C4-2B (cell line): ENCODE measurements at regions not wholly inside any gene's neighbourhood (a gene's known extent, or its start where the extent isn't known, plus 50 kb on each side); places are given as distances from the start of the nearest gene placed in this dataset.
"Not testable (repeated sequence)": the region's sequence is repeated elsewhere in the genome, so short reads cannot be mapped to it uniquely, and the experiment has no call there.

Experiments
- H3K27ac ChIP-seq: fragments of 450-650 bp; 2 replicates; pipeline ENCODE4 v1.5.1; 2017
- ZFX ChIP-seq: fragments of 450-650 bp; IDR thresholded peaks from 2 replicates; pipeline ENCODE4 v1.6.1; 2017
- TF ChIP-seq, protein P1 (sequence below): fragments of 450-650 bp; conservative IDR thresholded peaks from 2 replicates; pipeline ENCODE4 v1.5.1; 2017; ENCODE audit warnings: mild to moderate bottlenecking

DNA sequence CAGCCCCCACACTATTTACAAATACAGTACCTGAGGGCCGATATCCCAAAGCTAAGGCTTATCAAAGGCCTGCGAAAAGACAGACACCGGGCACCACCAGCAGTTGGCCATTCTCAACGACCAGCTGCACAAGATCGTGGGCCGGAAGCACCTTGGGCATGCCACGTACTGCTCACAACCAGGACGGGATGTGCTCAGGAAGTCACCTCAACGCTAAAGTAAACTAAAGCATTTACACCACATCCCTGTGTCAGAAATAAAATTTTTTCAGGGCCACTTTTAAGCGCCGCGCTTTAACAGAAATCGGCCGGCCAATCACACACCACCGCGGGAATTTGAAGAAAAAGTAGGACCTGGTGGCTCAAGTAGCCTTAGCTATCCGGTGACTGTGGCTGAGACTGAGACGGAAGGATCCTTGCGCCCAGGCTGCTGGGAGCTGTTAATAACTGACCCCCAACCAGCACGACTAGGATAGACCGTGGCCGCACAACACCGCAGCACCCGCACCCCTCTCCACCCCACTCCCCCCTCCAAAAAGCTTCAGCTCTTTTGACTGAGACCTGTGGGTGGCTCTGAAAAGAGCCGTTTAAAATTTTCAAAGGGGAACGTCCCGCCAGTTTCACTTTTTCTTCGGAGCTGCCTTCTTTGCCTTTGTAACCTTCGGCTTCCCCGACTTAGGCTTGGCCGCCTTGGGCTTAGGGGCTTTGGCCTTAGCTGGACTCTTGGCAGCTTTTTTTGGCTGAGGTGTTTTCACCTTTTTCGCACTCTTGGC lies 131.2 kb upstream of the BTN3A2 start:
- TF ChIP-seq, protein P1, sequence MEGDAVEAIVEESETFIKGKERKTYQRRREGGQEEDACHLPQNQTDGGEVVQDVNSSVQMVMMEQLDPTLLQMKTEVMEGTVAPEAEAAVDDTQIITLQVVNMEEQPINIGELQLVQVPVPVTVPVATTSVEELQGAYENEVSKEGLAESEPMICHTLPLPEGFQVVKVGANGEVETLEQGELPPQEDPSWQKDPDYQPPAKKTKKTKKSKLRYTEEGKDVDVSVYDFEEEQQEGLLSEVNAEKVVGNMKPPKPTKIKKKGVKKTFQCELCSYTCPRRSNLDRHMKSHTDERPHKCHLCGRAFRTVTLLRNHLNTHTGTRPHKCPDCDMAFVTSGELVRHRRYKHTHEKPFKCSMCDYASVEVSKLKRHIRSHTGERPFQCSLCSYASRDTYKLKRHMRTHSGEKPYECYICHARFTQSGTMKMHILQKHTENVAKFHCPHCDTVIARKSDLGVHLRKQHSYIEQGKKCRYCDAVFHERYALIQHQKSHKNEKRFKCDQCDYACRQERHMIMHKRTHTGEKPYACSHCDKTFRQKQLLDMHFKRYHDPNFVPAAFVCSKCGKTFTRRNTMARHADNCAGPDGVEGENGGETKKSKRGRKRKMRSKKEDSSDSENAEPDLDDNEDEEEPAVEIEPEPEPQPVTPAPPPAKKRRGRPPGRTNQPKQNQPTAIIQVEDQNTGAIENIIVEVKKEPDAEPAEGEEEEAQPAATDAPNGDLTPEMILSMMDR = no peak
- TF ChIP-seq ZFX = no peak
- H3K27ac ChIP-seq = no peak overlapping the region

DNA sequence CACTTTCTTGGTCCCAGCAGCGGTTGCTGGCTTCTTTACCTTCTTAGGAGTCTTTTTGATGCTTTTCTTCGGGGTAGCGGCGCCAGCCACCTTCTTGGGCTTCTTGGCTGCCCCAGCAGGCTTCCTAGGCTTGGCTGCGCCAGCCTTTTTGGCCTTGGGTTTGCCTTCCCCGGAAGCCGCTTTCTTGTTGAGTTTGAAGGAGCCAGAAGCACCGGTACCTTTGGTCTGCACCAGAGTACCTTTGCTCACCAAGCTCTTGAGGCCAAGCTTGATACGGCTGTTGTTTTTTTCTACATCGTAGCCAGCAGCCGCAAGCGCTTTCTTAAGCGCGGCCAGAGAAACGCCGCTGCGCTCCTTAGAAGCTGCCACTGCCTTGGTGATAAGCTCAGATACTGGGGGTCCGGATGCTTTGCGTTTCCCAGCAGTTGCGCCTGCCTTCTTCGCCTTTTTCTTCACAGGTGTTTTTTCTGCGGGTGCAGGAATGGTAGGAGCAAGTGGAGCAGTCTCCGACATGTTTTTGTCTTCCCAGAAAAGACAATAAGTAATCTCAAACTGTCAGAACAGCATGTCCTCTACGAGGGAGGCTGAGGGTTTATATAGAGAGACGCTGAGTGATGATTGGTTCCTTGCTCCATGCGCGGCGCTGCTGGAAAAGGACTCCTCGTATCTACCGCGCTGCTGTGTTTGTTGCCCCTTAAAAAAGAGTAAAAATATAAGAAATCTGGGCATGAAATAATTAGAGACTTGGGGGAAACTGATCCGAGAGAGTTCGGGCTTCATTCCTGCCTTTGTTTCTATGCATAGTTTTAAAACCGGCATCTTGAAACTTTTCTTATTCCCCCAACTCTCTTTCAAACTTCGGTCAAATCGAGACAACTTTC lies 130.3 kb upstream of the BTN3A2 start:
- TF ChIP-seq, protein P1 = no peak
- TF ChIP-seq ZFX = no peak

DNA sequence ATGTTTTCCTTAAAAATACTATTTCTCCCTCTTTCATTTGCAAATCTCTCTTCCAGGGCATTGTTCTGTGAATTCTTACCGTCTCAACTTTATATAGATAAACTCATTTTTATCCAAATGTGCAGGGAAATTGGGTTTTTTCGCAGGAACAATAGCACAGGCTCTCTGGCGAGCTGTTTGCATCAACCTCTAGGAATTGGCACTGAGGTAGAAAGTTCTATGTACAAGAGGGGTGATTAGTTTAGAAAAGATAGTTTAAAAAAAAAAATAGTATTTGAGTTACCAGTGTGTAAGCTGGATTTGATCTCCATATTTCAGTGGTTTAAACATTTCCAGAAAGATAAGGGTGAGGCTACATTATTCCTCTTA lies 129.7 kb upstream of the BTN3A2 start:
- TF ChIP-seq, protein P1 = no peak
- TF ChIP-seq ZFX = no peak
- H3K27ac ChIP-seq = no peak overlapping the region

More for the DNA sequence above, 130.3 kb upstream of the BTN3A2 start:
- H3K27ac ChIP-seq = no peak overlapping the region

DNA sequence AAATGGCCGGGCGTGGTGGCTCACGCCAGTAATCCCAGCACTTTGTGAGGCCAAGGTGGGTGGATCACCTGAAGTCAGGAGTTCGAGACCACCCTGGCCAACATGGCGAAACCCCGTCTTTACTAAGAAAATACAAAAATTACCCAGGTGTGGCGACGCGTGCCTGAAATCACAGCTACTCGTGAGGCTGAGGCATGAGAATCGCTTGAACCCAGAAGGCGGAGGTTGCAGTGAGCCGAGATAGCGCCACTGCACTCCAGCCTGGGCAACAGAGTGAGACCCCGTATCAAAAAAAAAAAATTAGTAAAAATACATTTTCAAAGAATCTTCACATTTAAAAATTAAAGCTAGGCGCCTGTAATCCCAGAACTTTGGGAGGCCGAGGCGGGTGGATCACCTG lies 125.6 kb upstream of the BTN3A2 start:
- H3K27ac ChIP-seq = not testable (repeated sequence)

DNA sequence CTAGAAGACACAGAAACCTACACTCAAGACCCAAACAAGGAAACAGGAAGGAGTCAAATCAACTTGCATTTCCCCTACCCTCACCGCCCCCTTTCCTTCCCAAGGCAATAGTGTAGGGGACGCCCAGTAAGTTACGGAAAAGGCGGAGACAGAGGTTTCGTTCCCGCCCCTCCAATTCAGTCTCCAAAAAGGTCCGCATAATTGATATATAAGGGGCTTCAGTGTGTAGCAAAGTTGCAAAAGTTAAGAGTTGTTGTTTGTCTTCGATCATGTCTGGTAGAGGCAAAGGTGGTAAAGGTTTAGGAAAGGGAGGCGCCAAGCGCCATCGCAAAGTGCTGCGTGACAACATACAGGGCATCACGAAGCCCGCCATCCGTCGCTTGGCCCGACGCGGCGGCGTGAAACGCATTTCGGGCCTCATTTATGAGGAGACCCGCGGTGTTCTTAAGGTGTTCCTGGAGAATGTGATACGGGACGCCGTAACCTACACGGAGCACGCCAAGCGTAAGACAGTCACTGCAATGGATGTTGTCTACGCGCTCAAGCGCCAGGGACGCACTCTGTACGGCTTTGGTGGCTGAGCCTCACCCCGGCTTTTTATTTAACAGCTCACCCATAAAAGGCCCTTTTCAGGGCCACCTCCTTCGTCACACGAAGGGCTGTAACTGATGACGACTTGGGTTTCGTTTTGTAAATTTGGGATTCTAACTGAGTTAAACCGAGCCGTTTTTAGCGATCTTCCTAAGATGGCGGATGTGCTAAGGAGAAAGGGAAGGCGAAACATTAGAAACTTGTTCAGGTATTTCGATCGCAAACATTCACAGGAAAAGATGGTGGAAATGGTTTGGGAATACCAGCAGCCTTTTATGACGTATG lies 124.6 kb upstream of the BTN3A2 start:
- no peak overlapping the region for H3K27ac ChIP-seq
- no peak for TF ChIP-seq ZFX
- TF ChIP-seq, protein P1 = no peak

DNA sequence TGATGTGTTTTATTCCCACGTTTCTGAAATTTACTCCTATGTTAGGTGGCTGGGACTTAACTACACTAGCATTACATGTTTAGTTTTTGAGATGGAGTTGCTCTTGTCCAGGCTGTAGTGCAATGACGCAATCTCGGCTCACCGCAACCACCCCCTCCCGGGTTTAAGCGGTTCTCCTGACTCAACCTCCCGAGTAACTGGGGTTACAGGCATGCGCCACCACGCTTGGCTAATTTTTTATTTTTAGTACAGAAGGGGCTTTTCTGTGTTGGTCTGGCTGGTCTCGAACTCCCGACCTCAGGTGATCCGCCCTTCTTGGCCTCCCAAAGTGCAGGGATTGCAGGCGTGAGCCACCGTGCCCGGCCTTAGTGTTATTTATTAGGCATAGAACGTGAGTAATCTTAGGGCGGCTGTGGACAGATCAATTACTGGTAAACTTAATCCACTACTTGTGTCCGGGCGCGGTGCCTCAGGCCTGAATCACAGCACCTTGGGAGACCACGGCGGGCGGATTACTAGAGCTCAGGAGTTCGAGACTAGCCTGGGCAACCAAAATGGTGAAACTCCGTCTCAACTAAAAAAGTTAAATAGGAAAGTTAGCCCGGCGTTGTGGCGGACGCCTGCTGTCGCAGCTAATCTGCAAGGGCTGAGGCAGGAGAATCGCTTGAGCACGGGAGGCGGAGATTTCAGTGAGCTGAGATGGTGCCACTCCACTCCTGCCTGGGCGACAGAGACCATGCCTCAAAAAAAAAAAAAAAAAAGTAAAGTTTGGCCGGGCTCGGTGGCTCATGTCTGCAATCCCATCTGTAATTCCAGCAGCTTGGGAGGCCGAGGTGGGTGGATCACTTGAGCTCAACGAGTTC lies 123.7 kb upstream of the BTN3A2 start:
- H3K27ac ChIP-seq = no peak overlapping the region
- TF ChIP-seq, protein P1 = no peak

DNA sequence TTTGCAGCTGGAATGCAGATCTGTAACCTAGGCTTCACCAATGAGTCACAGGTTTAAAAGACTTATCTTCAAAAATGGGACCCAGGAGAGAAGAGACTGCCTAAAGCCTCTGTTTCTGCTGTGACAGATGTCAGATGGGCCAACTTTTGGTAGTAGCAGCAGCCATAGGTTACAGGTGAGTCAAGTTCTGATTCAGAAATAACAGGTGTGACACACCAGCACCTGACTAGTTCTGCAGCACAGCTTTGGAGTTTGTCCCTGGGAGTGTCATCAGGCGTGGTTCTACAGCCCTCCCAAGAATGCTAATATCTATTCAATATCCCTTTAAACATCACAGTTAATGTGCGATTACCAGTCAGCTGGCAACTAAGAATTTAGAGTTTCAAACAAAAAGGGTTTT lies 121.9 kb upstream of the BTN3A2 start:
- no peak overlapping the region for H3K27ac ChIP-seq

More for the DNA sequence above, 121.9 kb upstream of the BTN3A2 start:
- no peak for TF ChIP-seq ZFX
- TF ChIP-seq, protein P1 = no peak
